ENCODE measurements at regions not wholly inside any gene's neighbourhood (a gene's known extent, or its start where the extent isn't known, plus 50 kb on each side); places are given as distances from the start of the nearest gene placed in this dataset.

GRCh38 chr12:93197067-93197593 is 180.6 kb upstream of the NUDT4 start:
- DNase-seq (ENCODE audit: extremely low read depth, low read depth), result no peak
- TF ChIP-seq CTCF (IDR thresholded peaks at IDR 0.05; ENCODE audit: low read depth, low read length, missing control alignments), result no peak
- H3K4me3 ChIP-seq (replicated peaks; ENCODE audit: low read depth, low read length), result no peak overlapping the region

GRCh38 chr12:93198086-93198485 is 179.6 kb upstream of the NUDT4 start:
- H3K4me3 ChIP-seq (replicated peaks; ENCODE audit: low read depth, low read length), result no peak overlapping the region
- no peak for DNase-seq (ENCODE audit: extremely low read depth, low read depth)
- no peak for TF ChIP-seq CTCF (IDR thresholded peaks at IDR 0.05; ENCODE audit: low read depth, low read length, missing control alignments)

GRCh38 chr12:93199831-93200236 is 177.9 kb upstream of the NUDT4 start:
- TF ChIP-seq CTCF (IDR thresholded peaks at IDR 0.05; ENCODE audit: low read depth, low read length, missing control alignments), result no peak
- no peak overlapping the region for H3K4me3 ChIP-seq (replicated peaks; ENCODE audit: low read depth, low read length)
- DNase-seq (ENCODE audit: extremely low read depth, low read depth), result no peak

GRCh38 chr12:93200291-93200917 is 177.3 kb upstream of the NUDT4 start:
- H3K4me3 ChIP-seq (replicated peaks; ENCODE audit: low read depth, low read length), result no peak overlapping the region
- TF ChIP-seq CTCF (IDR thresholded peaks at IDR 0.05; ENCODE audit: low read depth, low read length, missing control alignments), result no peak
- no peak for DNase-seq (ENCODE audit: extremely low read depth, low read depth)

GRCh38 chr12:93201990-93202389 is 175.7 kb upstream of the NUDT4 start:
- H3K4me3 ChIP-seq (replicated peaks; ENCODE audit: low read depth, low read length), result no peak overlapping the region
- no peak for DNase-seq (ENCODE audit: extremely low read depth, low read depth)
- no peak for TF ChIP-seq CTCF (IDR thresholded peaks at IDR 0.05; ENCODE audit: low read depth, low read length, missing control alignments)

GRCh38 chr12:93202688-93203087 is 175.0 kb upstream of the NUDT4 start:
- DNase-seq (ENCODE audit: extremely low read depth, low read depth), result no peak
- H3K4me3 ChIP-seq (replicated peaks; ENCODE audit: low read depth, low read length), result no peak overlapping the region
- TF ChIP-seq CTCF (IDR thresholded peaks at IDR 0.05; ENCODE audit: low read depth, low read length, missing control alignments), result no peak

GRCh38 chr12:93203361-93203760 is 174.4 kb upstream of the NUDT4 start:
- no peak overlapping the region for H3K4me3 ChIP-seq (replicated peaks; ENCODE audit: low read depth, low read length)
- no peak for DNase-seq (ENCODE audit: extremely low read depth, low read depth)
- no peak for TF ChIP-seq CTCF (IDR thresholded peaks at IDR 0.05; ENCODE audit: low read depth, low read length, missing control alignments)

Measured in HFF-Myc (cell line).